Calu3 (cell line): ENCODE measurements at regions not wholly inside any gene's neighbourhood (a gene's known extent, or its start where the extent isn't known, plus 50 kb on each side); places are given as distances from the start of the nearest gene placed in this dataset.

Experiments
- BruUV-seq: library from RNA; stranded (reverse); fragments of 400-500 nt; replicated peaks from 2 replicates; lab custom pipeline; 2021; lab: Mats Ljungman, UMichigan
- CTCF ChIA-PET: fragments of 300-600 bp; sonication (Branson Sonifier 250); formaldehyde crosslinking; loops from one replicate; lab custom pipeline; 2022; ENCODE audit warnings: antibody characterized with exemption; lab: Charles Lee
- DNase-seq: peaks from one replicate; pipeline ENCODE4 v3.0.0; 2022
- H3K27ac Mint-ChIP-seq: one replicate; pipeline ENCODE4 v1.8.0; 2022; ENCODE audit warnings: mixed read lengths; ENCODE audit not compliant: unreplicated experiment
- H3K27me3 Mint-ChIP-seq: one replicate; pipeline ENCODE4 v1.8.0; 2022; ENCODE audit warnings: mixed read lengths; ENCODE audit not compliant: unreplicated experiment
- H3K36me3 Mint-ChIP-seq: one replicate; pipeline ENCODE4 v1.8.0; 2022; ENCODE audit warnings: mild to moderate bottlenecking, moderate library complexity, mixed read lengths; ENCODE audit not compliant: insufficient read depth, unreplicated experiment
- H3K4me1 Mint-ChIP-seq: one replicate; pipeline ENCODE4 v1.8.0; 2022; ENCODE audit warnings: mild to moderate bottlenecking, low read depth, mixed read lengths; ENCODE audit not compliant: unreplicated experiment
- H3K4me3 Mint-ChIP-seq: one replicate; pipeline ENCODE4 v1.8.0; 2022; ENCODE audit warnings: mild to moderate bottlenecking, low read depth, moderate library complexity, mixed read lengths; ENCODE audit not compliant: unreplicated experiment
- H3K9me3 Mint-ChIP-seq: one replicate; pipeline ENCODE4 v1.8.0; 2022; ENCODE audit warnings: low read depth, mixed read lengths; ENCODE audit not compliant: unreplicated experiment
- CTCF ChIP-seq: fragments of 200-600 bp; IDR thresholded peaks from one replicate; pipeline ENCODE4 v1.8.0; 2022; ENCODE audit warnings: antibody characterized with exemption; ENCODE audit not compliant: unreplicated experiment
- intact Hi-C: fragments of 100-400 bp; cut with micrococcal nuclease; formaldehyde crosslinking; loops from one replicate; pipeline ENCODE4 v1.10.0; 2022; ENCODE audit not compliant: unreplicated experiment

GRCh38 chr1:50266509-50266908, 156.7 kb downstream of the DMRTA2 start:
- Mint-ChIP-seq H3K4me1 (peaks cover 12% of the 10 kb centered on the region), H3K36me3 (no peaks in the 10 kb centered on the region), H3K9me3 (no peaks in the 10 kb centered on the region), H3K27ac (no peak overlapping the region), H3K27me3 (peaks cover 67% of the 10 kb centered on the region), H3K4me3 (no peak overlapping the region)
- no TSS peak for BruUV-seq
- TF ChIP-seq CTCF = no peak
- CTCF ChIA-PET = no interaction called here
- no peak for DNase-seq
- intact Hi-C loops = no loop called here

GRCh38 chr1:50265790-50266314, 157.1 kb downstream of the ELAVL4 start:
- peaks cover 12% of the 10 kb centered on the region for H3K4me1 Mint-ChIP-seq
- DNase-seq = no peak
- CTCF ChIA-PET = no interaction called here
- H3K27ac Mint-ChIP-seq = no peak overlapping the region
- H3K36me3 Mint-ChIP-seq = no peaks in the 10 kb centered on the region
- no peaks in the 10 kb centered on the region for H3K9me3 Mint-ChIP-seq
- H3K4me3 Mint-ChIP-seq = no peak overlapping the region
- no TSS peak for BruUV-seq
- intact Hi-C loops = no loop called here
- H3K27me3 Mint-ChIP-seq = peaks cover 65% of the 10 kb centered on the region
- TF ChIP-seq CTCF = no peak

GRCh38 chr1:50264590-50264989, 155.9 kb downstream of the ELAVL4 start:
- Mint-ChIP-seq H3K27ac (no peak overlapping the region), H3K9me3 (no peaks in the 10 kb centered on the region)
- CTCF ChIA-PET = no interaction called here

GRCh38 chr1:50262436-50262835, 153.7 kb downstream of the ELAVL4 start:
- Mint-ChIP-seq H3K9me3 (no peaks in the 10 kb centered on the region), H3K4me3 (no peak overlapping the region), H3K27me3 (peaks cover 78% of the 10 kb centered on the region), H3K4me1 (peaks cover 12% of the 10 kb centered on the region), H3K27ac (no peak overlapping the region), H3K36me3 (no peaks in the 10 kb centered on the region)
- DNase-seq = no peak
- intact Hi-C loops = no loop called here
- CTCF ChIA-PET = no interaction called here
- no peak for TF ChIP-seq CTCF
- no TSS peak for BruUV-seq

More at GRCh38 chr1:50264590-50264989, 155.9 kb downstream of the ELAVL4 start:
- intact Hi-C loops = no loop called here
- BruUV-seq = no TSS peak
- H3K27me3 Mint-ChIP-seq = peaks cover 73% of the 10 kb centered on the region
- H3K4me3 Mint-ChIP-seq = no peak overlapping the region
- TF ChIP-seq CTCF = no peak
- H3K4me1 Mint-ChIP-seq = peaks cover 12% of the 10 kb centered on the region
- no peaks in the 10 kb centered on the region for H3K36me3 Mint-ChIP-seq
- no peak for DNase-seq
